DMS 273 treated with DMSO at 0.1 percent for 48 hours (cell line): ENCODE measurements at regions not wholly inside any gene's neighbourhood (a gene's known extent, or its start where the extent isn't known, plus 50 kb on each side); places are given as distances from the start of the nearest gene placed in this dataset.
"Not testable (repeated sequence)": the region's sequence is repeated elsewhere in the genome, so short reads cannot be mapped to it uniquely, and the experiment has no call there.

Experiments used
- DNase-seq: peaks from one replicate; lab custom pipeline; 2025; lab: John Stamatoyannopoulos, UW

- no peak for DNase-seq
These were observed 96.7 kb upstream of the GADD45A start for GRCh38 chr1:67588178-67588855.

- no peak for DNase-seq
These were observed 95.3 kb upstream of the GADD45A start for GRCh38 chr1:67589519-67590233.

- no peak for DNase-seq
These were observed 94.7 kb upstream of the GADD45A start for GRCh38 chr1:67590329-67590728.

DNA sequence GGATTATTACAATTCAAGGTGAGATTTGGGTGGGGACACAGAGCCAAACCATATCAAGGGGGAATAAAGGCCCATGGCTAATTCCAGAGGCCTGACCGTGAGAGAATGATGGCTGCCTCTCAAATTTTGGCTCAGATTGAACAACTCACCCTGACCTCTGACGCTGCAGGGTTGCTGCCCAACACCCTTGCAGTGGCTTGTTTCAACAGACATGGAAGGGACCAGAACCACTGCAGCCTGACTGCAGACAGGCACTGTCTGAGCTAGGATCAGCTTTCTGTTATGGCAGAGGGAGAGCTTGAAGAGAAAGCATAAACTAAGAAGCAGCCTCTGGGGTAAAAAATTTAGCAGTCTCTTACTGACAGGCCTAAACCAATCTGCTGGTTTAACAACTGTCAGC is 90.2 kb upstream of the GADD45A start:
- no peak for DNase-seq

GRCh38 chr1:67596674-67597073 is 88.3 kb upstream of the GADD45A start:
- DNase-seq: no peak

DNA sequence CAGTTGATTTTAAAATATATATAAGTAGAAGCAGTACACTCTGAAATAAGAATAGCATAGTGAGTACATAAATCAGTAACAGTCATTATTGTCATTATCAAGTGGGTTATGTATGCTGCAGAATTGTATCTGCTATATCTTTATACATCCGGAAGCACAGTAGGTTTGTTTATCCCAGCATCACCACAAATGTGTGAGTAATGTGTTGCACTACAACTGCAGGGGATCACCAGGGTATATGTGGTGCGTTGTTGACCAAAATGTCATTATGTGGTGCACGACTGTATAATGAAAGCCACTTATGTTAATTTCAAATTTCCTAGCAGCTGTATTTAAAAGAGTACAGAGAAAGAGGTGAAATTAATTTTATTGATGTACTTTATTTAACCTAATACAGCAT is 87.7 kb upstream of the GADD45A start:
- DNase-seq: no peak

GRCh38 chr1:67599085-67599484 is 85.9 kb upstream of the GADD45A start:
- no peak for DNase-seq

DNA sequence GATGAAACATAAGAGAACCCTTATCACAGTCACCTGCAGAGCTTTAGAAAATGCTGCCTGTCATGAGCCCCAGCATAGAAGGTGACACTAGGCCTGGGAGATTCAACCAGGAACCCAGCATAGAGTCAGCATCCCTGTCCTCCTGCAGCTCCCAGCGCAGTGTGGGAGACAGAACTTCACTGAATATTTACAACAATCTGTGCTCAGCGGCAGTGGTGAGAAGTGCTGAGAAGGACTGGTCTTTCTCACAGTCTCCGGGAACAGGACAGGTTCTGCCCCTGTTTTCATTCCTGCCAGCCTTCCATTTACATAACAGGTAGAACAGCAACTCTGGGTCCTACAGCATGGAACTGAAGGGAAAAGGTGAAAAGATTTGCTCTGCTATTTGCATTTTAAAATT is 83.5 kb upstream of the GADD45A start:
- no peak for DNase-seq

GRCh38 chr1:67601955-67602354 is 83.0 kb upstream of the GADD45A start:
- DNase-seq: no peak

- no peak for DNase-seq
These were observed 80.2 kb upstream of the GADD45A start for GRCh38 chr1:67604778-67605177.

- DNase-seq: no peak
These were observed 79.7 kb upstream of the GADD45A start for GRCh38 chr1:67605209-67605780.

GRCh38 chr1:67607286-67607685 is 77.7 kb upstream of the GADD45A start:
- DNase-seq: no peak

GRCh38 chr1:67607699-67608098 is 77.3 kb upstream of the GADD45A start:
- no peak for DNase-seq

DNA sequence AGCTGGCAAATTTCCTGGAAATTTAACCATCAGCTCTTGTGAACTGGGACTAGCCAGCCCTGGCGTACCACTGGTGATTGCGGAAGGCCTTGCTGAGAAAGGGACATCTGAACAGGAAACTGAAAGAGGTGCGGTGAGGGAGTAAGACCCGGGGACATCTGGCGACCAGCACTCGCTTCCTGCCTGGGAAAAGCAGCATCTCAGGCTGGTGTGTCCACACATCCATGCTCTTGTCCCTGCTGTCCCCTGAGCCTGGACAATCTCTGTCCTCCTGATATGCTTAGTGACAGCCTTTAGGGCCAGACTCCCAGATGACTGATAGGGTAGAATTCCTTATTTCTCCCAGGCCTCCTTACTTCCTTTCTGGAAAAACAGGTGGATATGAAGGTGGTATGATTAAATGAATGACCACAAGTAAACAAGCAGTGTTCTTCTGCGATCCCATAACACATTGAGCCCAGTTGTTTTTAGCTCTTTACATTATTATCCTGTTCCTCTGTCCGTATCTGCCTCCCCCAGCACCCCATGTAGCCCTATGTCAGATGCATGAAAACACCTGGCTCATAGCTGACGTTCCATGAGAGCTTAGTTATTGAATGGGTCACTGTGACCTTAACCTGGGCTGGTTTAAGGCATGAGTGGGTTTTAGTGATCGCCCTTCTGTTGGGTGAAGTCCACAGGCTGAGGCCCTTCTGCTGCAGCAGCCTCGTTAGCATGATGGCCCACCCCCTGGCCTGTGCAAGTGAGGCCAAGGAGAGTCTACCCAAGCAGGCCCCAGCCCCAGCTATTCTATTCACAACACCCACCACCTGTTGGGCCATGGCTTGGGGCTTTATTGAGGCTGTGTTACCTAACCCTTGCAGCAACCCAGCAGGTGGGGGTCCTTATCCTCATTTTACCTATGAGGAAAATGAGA is 76.1 kb upstream of the GADD45A start:
- no peak for DNase-seq

GRCh38 chr1:67609577-67610341 is 75.2 kb upstream of the GADD45A start:
- no peak for DNase-seq

DNA sequence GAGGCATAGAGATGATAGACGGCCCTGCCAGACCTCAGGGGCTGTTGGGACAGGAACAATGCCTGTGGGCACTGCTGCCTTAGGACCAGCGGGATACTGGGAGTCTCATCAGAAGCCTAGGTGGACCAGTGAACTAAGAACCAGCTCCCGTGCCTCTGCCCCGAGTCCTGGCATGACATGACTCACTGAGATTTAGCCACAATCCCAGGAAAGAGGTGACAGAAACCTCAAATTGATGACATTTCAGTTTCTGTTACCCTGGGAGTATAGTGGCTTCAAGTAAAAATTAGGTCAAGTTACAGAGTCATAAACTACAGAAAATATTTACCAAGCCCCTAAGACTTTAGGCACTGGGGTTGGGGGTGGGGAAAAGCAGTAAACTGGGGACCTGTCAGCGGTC is 74.6 kb upstream of the GADD45A start:
- no peak for DNase-seq

DNA sequence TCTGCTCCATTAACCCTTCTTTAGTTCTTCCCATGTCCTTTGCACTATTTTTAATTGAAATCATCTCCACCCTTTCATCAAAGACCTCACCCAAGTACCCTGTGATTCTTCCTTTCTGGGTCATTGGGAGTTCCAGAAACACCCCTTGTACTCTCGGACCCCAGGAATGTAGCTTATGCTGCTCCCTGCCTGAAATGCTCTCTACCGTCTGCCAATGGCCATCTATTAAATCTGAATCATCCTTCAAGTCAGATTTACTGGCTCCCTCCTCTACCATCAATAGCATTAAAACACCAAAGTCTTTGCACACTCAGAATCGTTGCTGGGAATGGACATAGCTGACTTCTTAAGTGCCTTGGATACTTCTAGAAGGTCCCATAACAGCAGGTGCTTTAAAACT is 73.2 kb upstream of the GADD45A start:
- DNase-seq: no peak

- no peak for DNase-seq
These were observed 72.2 kb upstream of the GADD45A start for GRCh38 chr1:67612788-67613241.

DNA sequence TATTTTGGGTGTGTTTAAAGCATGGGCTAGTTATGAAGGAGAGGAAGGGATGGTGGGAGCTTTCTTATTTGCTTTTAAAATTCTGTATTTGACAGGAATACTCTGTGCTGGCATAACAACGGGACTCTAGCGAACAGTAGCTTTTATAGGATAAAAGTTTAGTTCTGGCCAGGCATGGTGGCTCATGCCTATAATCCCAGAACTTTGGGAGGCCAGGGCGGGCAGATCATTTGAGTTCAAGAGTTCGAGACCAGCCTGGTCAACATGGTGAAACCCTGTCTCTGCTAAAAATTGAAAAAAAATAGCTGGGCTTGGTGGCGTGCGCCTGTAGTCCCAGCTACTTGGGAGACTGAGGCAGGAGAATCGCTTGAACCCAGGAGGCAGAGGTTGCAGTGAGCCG is 71.5 kb upstream of the GADD45A start:
- not testable (repeated sequence) for DNase-seq

DNA sequence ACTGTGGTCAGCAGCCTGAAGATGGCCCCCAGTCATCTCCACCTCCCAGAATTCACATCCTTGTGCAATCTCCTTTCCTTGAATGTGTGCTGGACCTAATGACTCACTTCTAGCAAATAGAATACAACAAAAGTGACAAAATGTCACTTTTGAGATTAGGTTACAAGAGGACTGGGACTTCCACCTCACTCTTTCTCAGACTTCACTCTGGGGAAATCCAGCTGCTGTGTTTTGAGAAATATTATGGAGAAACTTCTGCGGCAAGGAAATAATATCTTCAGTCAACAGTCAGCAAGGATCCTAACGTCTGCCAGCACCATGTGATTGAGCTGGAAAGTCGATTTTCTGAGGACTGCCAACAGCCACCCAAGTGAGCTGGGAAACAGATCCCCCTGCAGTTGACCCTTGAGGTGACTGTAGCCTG is 70.5 kb upstream of the GADD45A start:
- DNase-seq: no peak

DNA sequence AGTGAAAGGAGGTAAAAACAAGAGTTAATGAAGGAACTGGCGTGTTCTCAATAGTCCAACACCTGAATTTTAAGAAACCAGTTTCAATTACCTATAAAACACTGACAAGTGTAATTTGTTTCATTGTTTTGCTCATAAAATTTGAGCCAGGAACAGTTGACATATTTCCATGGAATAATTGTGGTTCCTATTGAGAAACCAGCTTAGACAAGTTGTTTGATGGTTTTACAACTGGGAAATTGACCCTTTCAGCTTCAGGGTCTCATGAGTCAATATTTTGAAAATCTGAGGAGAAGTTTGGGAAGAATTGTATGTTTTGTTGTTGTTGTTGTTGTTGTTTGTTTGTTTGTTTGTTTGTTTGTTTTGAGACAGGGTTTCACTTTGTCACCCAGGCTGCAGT is 69.1 kb upstream of the GADD45A start:
- no peak for DNase-seq
